HG03469 (cell line): ENCODE measurements at regions not wholly inside any gene's neighbourhood (a gene's known extent, or its start where the extent isn't known, plus 50 kb on each side); places are given as distances from the start of the nearest gene placed in this dataset.
"Not testable (repeated sequence)": the region's sequence is repeated elsewhere in the genome, so short reads cannot be mapped to it uniquely, and the experiment has no call there.

Source experiments
- ATAC-seq: cut with Tn5 transposase; IDR thresholded peaks from one replicate; pipeline ENCODE4 v1.9.1; 2021; ENCODE audit warnings: mild to moderate bottlenecking, moderate library complexity, moderate number of reproducible peaks; ENCODE audit not compliant: unreplicated experiment

- not testable (repeated sequence) for ATAC-seq
Measured at GRCh38 chr15:20244792-20245191, 296.8 kb downstream of the GOLGA6L6 start.

GRCh38 chr15:20243486-20244240, 297.9 kb downstream of the GOLGA6L6 start:
- not testable (repeated sequence) for ATAC-seq

GRCh38 chr15:20240366-20240917, 301.2 kb downstream of the GOLGA6L6 start:
- not testable (repeated sequence) for ATAC-seq

- not testable (repeated sequence) for ATAC-seq
Measured at GRCh38 chr15:20239186-20239585, 302.4 kb downstream of the GOLGA6L6 start.

DNA sequence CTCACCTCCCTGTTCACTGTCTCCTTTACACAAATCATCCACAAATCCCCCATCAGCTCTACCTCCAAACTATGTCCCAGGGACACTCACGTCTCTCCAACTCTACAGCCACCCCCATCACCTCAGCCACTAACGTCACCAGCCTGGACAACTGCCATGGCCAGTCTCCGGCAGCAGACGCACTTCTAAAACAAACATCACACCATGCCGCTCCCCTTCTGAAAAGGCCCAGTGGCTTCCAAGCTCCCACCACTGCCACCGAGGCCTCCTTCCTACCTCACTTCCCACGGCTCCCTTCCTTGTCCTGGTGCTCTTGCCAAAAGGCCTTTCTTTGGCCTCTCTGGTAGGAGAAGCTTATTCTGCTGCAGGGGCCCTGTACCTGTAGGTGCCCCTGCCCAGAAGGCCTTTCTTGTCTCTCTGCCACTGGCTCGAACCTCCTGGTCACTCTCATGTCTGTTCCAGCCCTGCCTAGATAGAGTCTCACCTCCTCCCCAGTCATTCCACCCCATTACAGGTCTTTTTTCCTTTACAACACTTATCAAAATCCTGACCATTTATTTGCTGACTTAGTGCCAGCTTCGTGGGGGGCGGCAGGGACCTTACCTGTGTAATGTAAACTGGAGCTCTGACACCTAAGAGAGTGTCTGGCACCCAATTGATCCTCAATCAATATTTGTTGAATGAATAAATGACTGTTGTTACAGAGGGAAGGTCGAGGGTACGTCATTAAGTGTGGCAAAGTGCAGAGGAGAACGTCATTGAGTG, 304.2 kb downstream of the GOLGA6L6 start:
- not testable (repeated sequence) for ATAC-seq

- not testable (repeated sequence) for ATAC-seq
Measured at GRCh38 chr15:20235728-20236127, 305.9 kb downstream of the GOLGA6L6 start.

DNA sequence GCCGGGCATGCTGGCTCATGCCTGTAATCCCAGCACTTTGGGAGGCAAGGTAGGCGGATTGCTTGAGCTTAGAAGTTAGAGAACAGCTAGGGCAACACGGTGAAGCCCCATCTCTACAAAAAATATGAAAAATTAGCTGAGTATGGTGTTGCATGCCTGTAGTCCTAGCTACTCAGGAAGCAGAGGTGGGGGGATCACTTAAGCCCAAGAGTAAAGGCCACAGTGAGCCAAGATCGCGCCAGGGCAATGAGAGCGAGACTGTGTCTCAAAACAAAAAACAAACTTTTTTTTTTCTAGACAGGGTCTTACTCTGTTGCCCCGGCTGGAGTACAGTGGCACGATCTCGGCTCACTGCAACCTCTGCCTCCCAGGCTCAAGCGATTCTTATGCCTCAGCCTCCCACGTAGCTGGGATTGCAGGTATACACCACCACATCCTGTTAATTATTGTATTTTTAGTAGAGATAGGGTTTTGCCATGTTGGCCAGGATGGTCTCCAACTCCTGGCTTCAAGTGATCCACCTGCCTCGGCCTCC, 307.5 kb downstream of the GOLGA6L6 start:
- ATAC-seq = not testable (repeated sequence)

- ATAC-seq = not testable (repeated sequence)
Measured at GRCh38 chr15:20232457-20232856, 309.1 kb downstream of the GOLGA6L6 start.

- ATAC-seq = not testable (repeated sequence)
Measured at GRCh38 chr15:20230656-20231055, 310.9 kb downstream of the GOLGA6L6 start.

- not testable (repeated sequence) for ATAC-seq
Measured at GRCh38 chr15:20228791-20229190, 312.8 kb downstream of the GOLGA6L6 start.

DNA sequence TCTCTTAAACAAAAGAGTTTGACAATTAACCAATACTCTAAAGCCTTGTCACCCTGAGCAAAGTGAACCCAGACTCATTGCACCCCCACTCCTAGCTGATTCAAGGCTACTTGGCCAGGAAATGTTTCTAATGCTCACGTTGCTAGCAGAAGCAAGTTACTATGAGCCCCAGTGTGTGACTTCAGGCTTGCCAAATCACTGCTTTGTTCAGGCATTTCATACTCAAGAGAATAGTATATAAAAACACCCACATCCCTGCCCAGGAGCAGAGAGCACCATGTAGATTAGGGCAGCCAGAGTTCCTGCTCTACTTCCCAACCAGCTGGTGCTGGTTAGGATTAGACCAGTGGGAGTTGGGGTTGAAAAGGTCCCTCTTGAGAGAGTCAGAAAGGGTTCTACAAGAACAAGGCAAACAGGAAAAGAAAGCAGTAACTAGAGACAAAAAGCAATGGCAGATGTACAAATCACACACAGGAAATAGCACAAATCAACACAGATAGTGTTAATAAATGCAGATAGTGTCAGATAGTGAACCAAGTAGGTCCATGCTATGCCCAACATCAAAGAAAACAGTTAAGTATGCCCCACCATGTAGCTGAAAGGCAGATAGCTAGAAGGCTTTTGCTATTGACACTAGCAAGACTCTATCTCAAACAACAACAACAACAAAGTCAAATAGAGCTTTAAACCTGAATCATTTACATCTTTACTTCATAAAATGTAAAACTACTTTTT, 314.3 kb downstream of the GOLGA6L6 start:
- not testable (repeated sequence) for ATAC-seq

DNA sequence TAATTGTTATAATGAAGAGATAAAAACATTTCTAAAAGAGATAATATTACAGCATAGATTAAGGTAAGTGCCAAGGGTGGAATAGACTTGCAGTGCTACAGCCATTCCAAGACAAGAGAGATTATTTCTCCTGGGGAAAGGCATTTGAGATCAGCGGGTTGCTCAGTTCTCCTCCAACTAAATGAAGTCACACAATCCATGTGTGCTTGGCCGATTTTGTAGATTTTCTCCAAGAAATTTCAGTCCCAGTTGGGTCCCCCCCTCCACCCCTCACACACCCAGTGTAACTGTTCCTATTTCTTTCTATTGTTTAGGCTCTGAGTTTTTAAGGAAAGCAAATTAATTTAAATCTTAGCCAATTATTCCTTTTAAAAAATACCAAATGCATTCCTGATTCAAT, 315.1 kb downstream of the GOLGA6L6 start:
- not testable (repeated sequence) for ATAC-seq

DNA sequence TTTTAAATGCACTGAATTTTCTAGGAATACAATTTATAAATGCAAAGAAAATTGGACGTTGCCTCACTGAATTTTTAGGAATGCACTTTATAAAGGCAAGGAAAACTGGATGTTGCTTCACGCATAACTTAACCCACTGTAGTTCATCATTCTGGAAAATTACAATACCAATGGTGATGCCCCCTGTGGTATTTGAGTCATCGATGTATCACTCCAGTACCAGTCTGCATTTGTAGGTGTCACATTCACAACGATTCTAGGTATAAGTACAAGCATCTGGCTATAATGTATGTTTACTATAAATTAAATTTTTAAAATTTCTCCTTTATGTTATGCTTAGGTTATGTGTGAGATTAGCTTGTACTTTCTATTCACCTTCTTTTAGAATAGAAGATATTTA, 320.5 kb downstream of the GOLGA6L6 start:
- not testable (repeated sequence) for ATAC-seq

- ATAC-seq = not testable (repeated sequence)
Measured at GRCh38 chr15:20219171-20219570, 322.4 kb downstream of the GOLGA6L6 start.

GRCh38 chr15:20215700-20216099, 325.9 kb downstream of the GOLGA6L6 start:
- not testable (repeated sequence) for ATAC-seq

- not testable (repeated sequence) for ATAC-seq
Measured at GRCh38 chr15:20214101-20214500, 327.5 kb downstream of the GOLGA6L6 start.

- ATAC-seq = not testable (repeated sequence)
Measured at GRCh38 chr15:20211508-20211907, 330.1 kb downstream of the GOLGA6L6 start.

DNA sequence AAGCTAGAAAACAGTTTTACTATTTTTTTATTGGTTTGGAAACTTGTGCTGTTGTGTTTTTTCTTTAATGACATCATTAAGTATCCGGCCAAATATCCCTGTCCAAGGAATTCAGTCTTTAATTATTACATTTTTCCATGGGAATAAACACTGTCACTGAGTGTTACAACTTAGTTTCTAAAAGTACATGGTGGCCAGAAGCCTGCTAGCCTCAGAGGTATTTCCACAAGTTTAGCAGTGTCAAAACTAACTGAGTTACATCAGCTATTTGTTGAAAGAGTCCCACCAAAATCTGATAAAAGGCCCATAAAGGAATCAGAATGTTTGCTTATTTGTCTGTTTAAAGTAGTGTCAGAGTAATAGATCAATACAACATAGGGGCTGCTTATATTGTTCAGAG, 331.6 kb downstream of the GOLGA6L6 start:
- not testable (repeated sequence) for ATAC-seq

DNA sequence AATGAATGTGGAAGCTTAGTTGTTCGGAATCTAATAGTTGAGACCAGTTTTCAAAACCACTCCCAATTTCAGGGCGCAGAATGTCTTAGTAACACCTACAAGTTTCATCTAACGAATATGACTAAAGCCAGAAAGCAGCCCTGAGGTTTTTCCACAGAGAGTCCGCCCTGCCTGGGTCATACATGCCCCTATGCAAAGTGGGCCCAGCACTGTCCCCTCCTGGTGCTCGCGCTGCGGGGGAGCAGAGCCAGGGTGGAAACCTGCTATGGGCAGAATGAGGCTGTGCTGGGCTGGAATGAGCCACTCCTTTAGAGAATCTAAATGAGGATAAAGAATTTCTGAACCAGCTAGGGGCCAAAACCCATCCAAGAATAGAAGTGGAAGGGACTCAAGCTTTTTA, 334.0 kb downstream of the GOLGA6L6 start:
- ATAC-seq = not testable (repeated sequence)

- ATAC-seq = not testable (repeated sequence)
Measured at GRCh38 chr15:20207198-20207597, 334.4 kb downstream of the GOLGA6L6 start.
